ENCODE measurements at regions not wholly inside any gene's neighbourhood (a gene's known extent, or its start where the extent isn't known, plus 50 kb on each side); places are given as distances from the start of the nearest gene placed in this dataset.

GRCh38 chr1:58928514-58928913, 144.7 kb upstream of the JUN start:
- no peak for FAIRE-seq
- H3K27me3 ChIP-seq (replicated peaks in 1 of 4; ENCODE audit: control insufficient read depth in 3 of 4, extremely low read depth in 1 of 4, insufficient read depth in 3 of 4, low read length in 3 of 4), result no peaks in the 10 kb centered on the region
- H3K18ac ChIP-seq (ENCODE audit: extremely low read depth, low read length), result no peak overlapping the region
- ChIA-PET CTCF (ENCODE audit: partially characterized antibody) (interaction anchor here (0.8 to 0.9 kb wide), 2 partner anchors 26 to 770 kb away, joined by 3 read pairs; no protein-coding TSS in a partner anchor), POLR2A (ENCODE audit: partially characterized antibody) (no interaction called here)
- H2BK120ac ChIP-seq (replicated peaks; ENCODE audit: low read depth, low read length), result no peak overlapping the region
- no peak overlapping the region for H2AFZ ChIP-seq (ENCODE audit: low read length)
- H3K9me3 ChIP-seq (ENCODE audit: insufficient read depth in 2 of 2, low read depth in 1 of 2, low read length in 1 of 2), result no peaks in the 10 kb centered on the region
- H4K5ac ChIP-seq (ENCODE audit: insufficient read length, low read depth, low read length), result no peak overlapping the region
- H2BK12ac ChIP-seq (ENCODE audit: low read depth, low read length), result no peak overlapping the region
- no peak overlapping the region for H2BK15ac ChIP-seq (ENCODE audit: low read length)
- H3K14ac ChIP-seq (ENCODE audit: insufficient read length), result no peak overlapping the region
- DNase-seq (ENCODE audit: low read depth in 1 of 2, low spot score in 2 of 2), result peak in 1 of 2 experiments; percentile 17
- no peaks in the 10 kb centered on the region for H3K79me2 ChIP-seq (ENCODE audit: control insufficient read depth in 1 of 2, insufficient read depth in 2 of 2, low read length in 2 of 2)
- H4K20me1 ChIP-seq (replicated peaks in 1 of 2; ENCODE audit: control insufficient read depth in 1 of 2, insufficient read depth in 2 of 2, low read length in 2 of 2), result no peaks in the 10 kb centered on the region
- H2BK20ac ChIP-seq (ENCODE audit: low read length), result no peak overlapping the region
- H3K9ac ChIP-seq (replicated peaks in 1 of 4; ENCODE audit: extremely low read depth in 1 of 4, low read depth in 3 of 4, low read length in 3 of 4), result no peak overlapping the region
- no peak overlapping the region for H3K4me3 ChIP-seq (ENCODE audit: extremely low read depth in 1 of 4, insufficient read depth in 2 of 4, low read depth in 3 of 4, low read length in 4 of 4)
- H3K4me2 ChIP-seq (ENCODE audit: insufficient read depth in 1 of 2, low read depth in 2 of 2, low read length in 2 of 2), result no peak overlapping the region
- no peak overlapping the region for H3K4ac ChIP-seq (replicated peaks; ENCODE audit: insufficient read length, low read depth, low read length)
- H4K8ac ChIP-seq (ENCODE audit: extremely low read depth, insufficient read depth, low read length), result no peak overlapping the region
- H3K56ac ChIP-seq (replicated peaks; ENCODE audit: insufficient read length, low read depth, low read length), result no peak overlapping the region
- no peak overlapping the region for H3K27ac ChIP-seq (ENCODE audit: low read depth, low read length)
- H3K23me2 ChIP-seq (ENCODE audit: low read depth, low read length), result no peaks in the 10 kb centered on the region; the same call in 1 of the 2 replicates
- no peaks in the 10 kb centered on the region for H3K36me3 ChIP-seq (ENCODE audit: control insufficient read depth in 2 of 4, insufficient read depth in 4 of 4, low read length in 3 of 4)
- 94% methylated on average over 6 of the region's 6 CpGs; no CpG with 5 or more reads in 1 of the 2 experiments for WGBS, 2 experiments (ENCODE audit: extremely low coverage in 1 of 2, insufficient coverage in 1 of 2, insufficient read length in 1 of 2, insufficient replicate concordance in 2 of 2, low coverage in 1 of 2, low lambda C conversion rate in 2 of 2, missing lambda C conversion rate in 1 of 2)
- H4K91ac ChIP-seq (replicated peaks; ENCODE audit: insufficient read length, low read length), result no peak overlapping the region
- no peak overlapping the region for H2BK5ac ChIP-seq (ENCODE audit: low read depth, low read length)
- H3K4me1 ChIP-seq (replicated peaks in 1 of 4; ENCODE audit: control insufficient read depth in 3 of 4, insufficient read depth in 4 of 4, low read length in 3 of 4), result peaks cover 0 to 2% (median 0%) of the 10 kb centered on the region in 4 experiments; a peak in 1 of 7 replicates
- no peak overlapping the region for H2AK5ac ChIP-seq (ENCODE audit: low read depth, low read length)
- H3K23ac ChIP-seq (ENCODE audit: insufficient read length), result no peak overlapping the region
- H3K79me1 ChIP-seq (ENCODE audit: low read depth, low read length), result no peaks in the 10 kb centered on the region
- TF ChIP-seq EP300 (IDR thresholded peaks at IDR 0.05; ENCODE audit: borderline replicate concordance in 1 of 2, low read depth in 2 of 2, low read length in 2 of 2) (no peak), POU5F1 (IDR thresholded peaks at IDR 0.05; ENCODE audit: low read depth, low read length) (no peak), HDAC2 (IDR thresholded peaks at IDR 0.05; ENCODE audit: borderline replicate concordance in 1 of 2, low read depth in 2 of 2, low read length in 2 of 2) (no peak), JUN (IDR thresholded peaks at IDR 0.05; ENCODE audit: low read depth, low read length) (no peak), FOSL1 (IDR thresholded peaks at IDR 0.05; ENCODE audit: insufficient read depth, low read depth, low read length) (no peak), SRF (IDR thresholded peaks at IDR 0.05; ENCODE audit: low read depth, low read length) (no peak)

All from H1 (cell line).